ENCODE measurements at regions not wholly inside any gene's neighbourhood (a gene's known extent, or its start where the extent isn't known, plus 50 kb on each side); places are given as distances from the start of the nearest gene placed in this dataset.

DNA sequence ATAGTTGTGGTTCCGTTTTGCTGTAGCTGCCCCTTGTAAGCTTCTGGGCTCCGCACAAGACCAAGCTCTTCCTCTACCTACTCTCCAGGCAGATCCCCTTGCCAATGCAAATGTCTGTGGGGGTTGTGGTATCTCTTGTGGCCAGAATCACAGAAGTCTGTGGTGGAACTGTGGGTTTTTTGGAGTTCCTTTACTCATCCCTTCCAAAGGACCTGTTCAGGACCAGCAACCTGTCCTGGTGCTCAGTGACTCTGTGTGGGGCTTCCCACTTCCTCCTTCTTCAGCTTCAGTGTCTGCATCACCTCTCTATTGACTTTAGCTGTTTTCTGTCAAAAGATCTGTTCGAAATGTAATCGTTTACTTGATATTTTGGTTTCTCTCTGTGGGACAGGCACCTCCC lies 441.3 kb upstream of the ADAMTSL1 start:
- TF ChIP-seq CTCF (IDR thresholded peaks at IDR 0.05 in 2 of 3, conservative IDR thresholded peaks at IDR 0.05 in 1 of 3; ENCODE audit: insufficient read depth in 2 of 3, low read depth in 1 of 3, low read length in 3 of 3) (no peak), POLR2A (conservative IDR thresholded peaks at IDR 0.05) (no peak), STAT5B (CRISPR knock-in tag; IDR thresholded peaks at IDR 0.05) (no peak), POLR2AphosphoS5 (IDR thresholded peaks at IDR 0.05; ENCODE audit: control insufficient read depth, insufficient read depth, low read depth, low read length) (no peak)

All from K562 (cell line).